PC-9 (cell line): ENCODE measurements at regions not wholly inside any gene's neighbourhood (a gene's known extent, or its start where the extent isn't known, plus 50 kb on each side); places are given as distances from the start of the nearest gene placed in this dataset.

Source experiments
- BruUV-seq: library from RNA; stranded (reverse); fragments of 400-500 nt; replicated peaks from 2 replicates; lab custom pipeline; 2021; lab: Mats Ljungman, UMichigan
- CTCF ChIA-PET: fragments of 300-600 bp; sonication (Branson Sonifier 250); formaldehyde crosslinking; loops from one replicate; lab custom pipeline; 2022; ENCODE audit warnings: antibody characterized with exemption; lab: Charles Lee
- POLR2A ChIA-PET: fragments of 300-600 bp; sonication (Branson Sonifier 250); formaldehyde crosslinking; loops from one replicate; lab custom pipeline; 2022; ENCODE audit warnings: antibody characterized with exemption; ENCODE audit not compliant: unreplicated experiment; lab: Charles Lee
- DNase-seq, 2 experiments: peaks; one replicate each; pipeline versions ENCODE4 v3.0.0 to v3.0.0-alpha.2; 2015 to 2022; ENCODE audit warnings: mixed read lengths in 1 of 2
- H2AFZ ChIP-seq: fragments of 200-600 bp; sonication (generic); 2 replicates; pipeline ENCODE4 v1.8.1; 2017; ENCODE audit warnings: antibody characterized with exemption
- H3F3A ChIP-seq: fragments of 200-600 bp; sonication (generic); 2 replicates; pipeline ENCODE4 v1.8.1; 2017; ENCODE audit warnings: antibody characterized with exemption, mild to moderate bottlenecking, low read depth; ENCODE audit not compliant: insufficient read depth
- H3K27ac ChIP-seq: fragments of 200-600 bp; sonication (generic); 2 replicates; pipeline ENCODE4 v1.6.1; 2016; ENCODE audit warnings: mixed run types
- H3K27me3 ChIP-seq: fragments of 200-600 bp; sonication (generic); 2 replicates; pipeline ENCODE4 v1.6.1; 2016; ENCODE audit warnings: low read depth, mixed run types; ENCODE audit not compliant: insufficient read depth
- H3K36me3 ChIP-seq: fragments of 200-600 bp; sonication (generic); 2 replicates; pipeline ENCODE4 v1.6.1; 2016; ENCODE audit warnings: low read depth, mixed run types
- H3K4me1 ChIP-seq: fragments of 200-600 bp; sonication (generic); replicated peaks from 2 replicates; pipeline ENCODE4 v1.6.1; 2016; ENCODE audit warnings: mixed run types; ENCODE audit not compliant: insufficient read depth
- H3K4me2 ChIP-seq: fragments of 200-600 bp; sonication (generic); 2 replicates; pipeline ENCODE4 v1.6.1; 2017; ENCODE audit warnings: mixed run types
- H3K4me3 ChIP-seq: fragments of 200-600 bp; sonication (generic); 2 replicates; pipeline ENCODE4 v1.6.1; 2016; ENCODE audit warnings: mixed run types
- H3K79me2 ChIP-seq: fragments of 200-600 bp; sonication (generic); 2 replicates; pipeline ENCODE4 v1.6.1; 2017; ENCODE audit warnings: low read depth, mixed run types
- H3K9me2 ChIP-seq: fragments of 200-600 bp; sonication (generic); 2 replicates; pipeline ENCODE4 v1.8.1; 2017; ENCODE audit warnings: mild to moderate bottlenecking; ENCODE audit not compliant: insufficient read depth
- H3K9me3 ChIP-seq: fragments of 200-600 bp; sonication (generic); 2 replicates; pipeline ENCODE4 v1.8.1; 2016; ENCODE audit warnings: low read depth; ENCODE audit not compliant: insufficient read depth
- H4K20me1 ChIP-seq: fragments of 200-600 bp; sonication (generic); 2 replicates; pipeline ENCODE4 v1.8.1; 2017; ENCODE audit not compliant: insufficient read depth
- EZH2 ChIP-seq: fragments of 200-600 bp; sonication (generic); IDR thresholded peaks from 2 replicates; pipeline ENCODE4 v1.8.0; 2017; ENCODE audit warnings: antibody characterized with exemption, low read depth
- intact Hi-C: fragments of 100-400 bp; cut with micrococcal nuclease; formaldehyde crosslinking; loops from one replicate; pipeline ENCODE4 v1.10.0; 2022; ENCODE audit not compliant: unreplicated experiment
- TF ChIP-seq, protein P1 (sequence below): fragments of 200-600 bp; sonication (generic); conservative IDR thresholded peaks from 2 replicates; pipeline ENCODE4 v1.6.1; 2017; ENCODE audit warnings: mixed run types, antibody characterized with exemption, mild to moderate bottlenecking, moderate library complexity

DNA sequence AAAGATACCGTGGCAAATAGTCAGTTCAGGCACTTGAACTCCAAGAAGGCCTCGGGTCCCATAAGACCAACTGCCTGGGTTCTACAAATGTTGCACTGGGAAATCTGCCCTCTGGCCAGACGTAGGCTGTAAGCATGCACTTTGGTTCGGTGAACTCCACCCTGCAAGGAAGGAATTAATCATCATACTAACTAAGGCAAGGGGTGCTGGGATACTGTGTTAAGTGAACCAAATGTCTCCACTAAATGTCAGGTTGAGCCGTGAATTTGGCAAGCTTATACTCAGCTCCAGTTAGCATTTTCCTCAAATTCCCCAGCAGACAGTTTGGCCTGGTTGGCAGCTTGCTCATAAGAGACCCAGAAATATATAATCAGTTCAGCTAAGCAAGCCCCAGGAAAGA is 385.9 kb downstream of the GPATCH2 start:
- Histone ChIP-seq H3K79me2 (no peaks in the 10 kb centered on the region), H3K4me1 (no peaks in the 10 kb centered on the region), H3K27ac (no peak overlapping the region), H3F3A (no peaks in the 10 kb centered on the region), H3K36me3 (no peaks in the 10 kb centered on the region), H3K4me2 (no peak overlapping the region), H2AFZ (no peak overlapping the region), H3K4me3 (no peak overlapping the region), H4K20me1 (no peaks in the 10 kb centered on the region), H3K27me3 (no peaks in the 10 kb centered on the region), H3K9me2 (no peaks in the 10 kb centered on the region), H3K9me3 (no peaks in the 10 kb centered on the region)
- intact Hi-C loops = no loop called here
- ChIA-PET CTCF (no interaction called here), POLR2A (no interaction called here)
- no peak for DNase-seq
- no TSS peak for BruUV-seq
- TF ChIP-seq, protein P1, sequence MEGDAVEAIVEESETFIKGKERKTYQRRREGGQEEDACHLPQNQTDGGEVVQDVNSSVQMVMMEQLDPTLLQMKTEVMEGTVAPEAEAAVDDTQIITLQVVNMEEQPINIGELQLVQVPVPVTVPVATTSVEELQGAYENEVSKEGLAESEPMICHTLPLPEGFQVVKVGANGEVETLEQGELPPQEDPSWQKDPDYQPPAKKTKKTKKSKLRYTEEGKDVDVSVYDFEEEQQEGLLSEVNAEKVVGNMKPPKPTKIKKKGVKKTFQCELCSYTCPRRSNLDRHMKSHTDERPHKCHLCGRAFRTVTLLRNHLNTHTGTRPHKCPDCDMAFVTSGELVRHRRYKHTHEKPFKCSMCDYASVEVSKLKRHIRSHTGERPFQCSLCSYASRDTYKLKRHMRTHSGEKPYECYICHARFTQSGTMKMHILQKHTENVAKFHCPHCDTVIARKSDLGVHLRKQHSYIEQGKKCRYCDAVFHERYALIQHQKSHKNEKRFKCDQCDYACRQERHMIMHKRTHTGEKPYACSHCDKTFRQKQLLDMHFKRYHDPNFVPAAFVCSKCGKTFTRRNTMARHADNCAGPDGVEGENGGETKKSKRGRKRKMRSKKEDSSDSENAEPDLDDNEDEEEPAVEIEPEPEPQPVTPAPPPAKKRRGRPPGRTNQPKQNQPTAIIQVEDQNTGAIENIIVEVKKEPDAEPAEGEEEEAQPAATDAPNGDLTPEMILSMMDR = no peak
- TF ChIP-seq EZH2 = no peak

DNA sequence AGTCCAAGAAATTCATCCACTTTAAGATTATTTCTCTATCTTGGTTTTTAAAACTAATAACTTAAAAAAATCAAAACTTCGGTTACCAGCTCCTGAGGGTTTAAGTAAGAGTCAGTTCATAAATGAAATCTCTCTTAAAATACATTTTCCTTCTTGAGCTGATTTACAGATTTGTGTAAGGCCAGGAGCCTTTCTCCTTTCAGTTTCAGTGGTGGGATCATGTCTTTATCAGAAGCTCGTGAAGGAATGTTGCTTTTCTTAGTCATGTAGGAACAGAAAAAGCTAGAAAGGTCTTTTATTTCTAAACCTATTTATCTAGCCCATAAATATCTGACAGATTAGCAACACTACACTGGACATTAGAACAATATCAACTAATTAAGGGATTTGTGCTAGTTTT is 390.2 kb downstream of the GPATCH2 start:
- POLR2A ChIA-PET = no interaction called here
- BruUV-seq = no TSS peak

DNA sequence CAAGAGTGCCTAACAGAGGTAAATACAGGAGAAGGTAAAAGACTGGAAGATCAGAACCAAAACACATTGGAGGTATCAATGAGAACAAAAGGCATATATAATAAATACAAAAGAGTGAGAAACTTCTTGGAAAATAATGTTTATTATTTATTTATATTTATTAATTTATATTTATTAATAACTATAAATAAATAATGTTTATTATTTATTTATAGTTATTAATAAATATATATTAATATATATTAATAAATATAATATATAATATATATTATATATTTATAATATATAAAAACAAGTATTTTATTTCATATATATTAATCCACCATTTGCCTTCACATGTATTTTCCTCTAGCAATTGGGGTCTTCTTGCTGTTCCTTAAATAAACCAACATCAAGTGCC is 391.9 kb downstream of the GPATCH2 start:
- TF ChIP-seq, protein P1 = no peak
- no peak for TF ChIP-seq EZH2
- Histone ChIP-seq H4K20me1 (no peaks in the 10 kb centered on the region), H3K9me2 (no peaks in the 10 kb centered on the region), H3K36me3 (no peaks in the 10 kb centered on the region), H3K4me1 (no peaks in the 10 kb centered on the region), H3F3A (no peaks in the 10 kb centered on the region), H3K4me2 (no peak overlapping the region), H3K27me3 (no peaks in the 10 kb centered on the region), H3K9me3 (no peaks in the 10 kb centered on the region), H3K79me2 (no peaks in the 10 kb centered on the region), H2AFZ (no peak overlapping the region), H3K27ac (no peak overlapping the region), H3K4me3 (no peak overlapping the region)
- intact Hi-C loops = loop anchor here (2.0 kb wide), 1 partner anchor 38 kb away; no protein-coding TSS in a partner anchor
- no TSS peak for BruUV-seq
- ChIA-PET CTCF (no interaction called here), POLR2A (no interaction called here)
- no peak for DNase-seq

More for the DNA sequence above, 390.2 kb downstream of the GPATCH2 start:
- Histone ChIP-seq H2AFZ (no peak overlapping the region), H3K27me3 (no peaks in the 10 kb centered on the region), H3K9me3 (no peaks in the 10 kb centered on the region), H3F3A (no peaks in the 10 kb centered on the region), H3K4me3 (no peak overlapping the region), H3K4me2 (no peak overlapping the region), H3K27ac (no peak overlapping the region), H4K20me1 (no peaks in the 10 kb centered on the region), H3K79me2 (no peaks in the 10 kb centered on the region), H3K9me2 (no peaks in the 10 kb centered on the region), H3K4me1 (no peaks in the 10 kb centered on the region), H3K36me3 (no peaks in the 10 kb centered on the region)
- TF ChIP-seq EZH2 = no peak
- TF ChIP-seq, protein P1 = no peak
- intact Hi-C loops = no loop called here
- no peak for DNase-seq
- CTCF ChIA-PET = no interaction called here
